A549 (cell line): ENCODE measurements at regions not wholly inside any gene's neighbourhood (a gene's known extent, or its start where the extent isn't known, plus 50 kb on each side); places are given as distances from the start of the nearest gene placed in this dataset.

Experiments
- ATAC-seq, 2 experiments: fragments of 200-7000 bp in 1 of 2; fragments of >200 bp in 1 of 2; cut with Nextera tagmentation in 1 of 2; cut with Tn5 transposase in 1 of 2; 3 replicates each; pipeline versions ENCODE4 v1.8.0 to v1.9.1; 2018 to 2020; ENCODE audit warnings: mild to moderate bottlenecking in 1 of 2, moderate library complexity in 1 of 2
- CTCF ChIA-PET: fragments of 300-600 bp; sonication (Branson Sonifier 250); formaldehyde crosslinking; extraction: SDS; loops from one replicate; lab custom pipeline; 2021; ENCODE audit warnings: antibody characterized with exemption, inconsistent platforms; lab: Yijun Ruan, JAX
- POLR2A ChIA-PET: fragments of 350-600 bp; formaldehyde crosslinking; extraction: SDS; loops from one replicate; lab custom pipeline; 2021; ENCODE audit warnings: antibody characterized with exemption, inconsistent platforms; lab: Yijun Ruan, JAX
- DNase-seq, 2 experiments: peaks; one replicate each; pipeline versions ENCODE4 v3.0.0 to v3.0.0-alpha.2; 2011 to 2016; ENCODE audit warnings: low read depth in 1 of 2, low spot score in 1 of 2
- FAIRE-seq: peaks from 2 replicates; lab custom pipeline; 2011; peaks lifted over from hg19 to GRCh38; lab: Jason Lieb, UNC
- H3K27ac ChIP-seq, 2 experiments: fragments of >200 bp; sonication (Bioruptor Twin); formaldehyde crosslinking; 3 replicates each; pipeline ENCODE4 v1.5.1; 2016 to 2017
- H3K4me1 ChIP-seq: fragments of >200 bp; sonication (Bioruptor Twin); formaldehyde crosslinking; 3 replicates; pipeline ENCODE4 v1.6.1; 2016
- H3K4me2 ChIP-seq: fragments of >200 bp; sonication (Bioruptor Twin); formaldehyde crosslinking; 3 replicates; pipeline ENCODE4 v1.6.1; 2016
- H3K4me3 ChIP-seq: fragments of >200 bp; sonication (Bioruptor Twin); formaldehyde crosslinking; 3 replicates; pipeline ENCODE4 v1.5.1; 2016
- H3K9me3 ChIP-seq: fragments of >200 bp; sonication (Bioruptor Twin); formaldehyde crosslinking; 3 replicates; pipeline ENCODE4 v1.6.1; 2016
- CHD2 ChIP-seq: fragments of 150-350 bp; IDR thresholded peaks from 2 replicates; pipeline ENCODE4 v1.6.1; 2014; ENCODE audit warnings: low read length; ENCODE audit not compliant: partially characterized antibody
- EHF ChIP-seq: fragments of 250-450 bp; sonication (Bioruptor Pico); IDR thresholded peaks from 2 replicates; pipeline ENCODE4 v1.5.0; 2020; ENCODE audit warnings: mild to moderate bottlenecking
- EHMT2 ChIP-seq: fragments of 200-600 bp; sonication (generic); IDR thresholded peaks from 2 replicates; pipeline ENCODE4 v1.6.1; 2016; ENCODE audit warnings: antibody characterized with exemption, low read depth, mild to moderate bottlenecking, moderate library complexity
- ELK1 ChIP-seq: fragments of 150-350 bp; IDR thresholded peaks from 2 replicates; pipeline ENCODE4 v1.6.1; 2014; ENCODE audit warnings: low read depth, mild to moderate bottlenecking, low read length
- FOSB ChIP-seq: fragments of 250-450 bp; sonication (Bioruptor Pico); IDR thresholded peaks from 2 replicates; pipeline ENCODE4 v1.5.0; 2020; ENCODE audit warnings: mild to moderate bottlenecking, moderate library complexity
- GATA3 ChIP-seq: IDR thresholded peaks from 2 replicates; pipeline ENCODE4 v1.6.1; 2012; ENCODE audit warnings: borderline replicate concordance
- HDAC2 ChIP-seq: fragments of 200-600 bp; sonication (generic); IDR thresholded peaks from 2 replicates; pipeline ENCODE4 v1.6.1; 2016
- HES2 ChIP-seq: fragments of >200 bp; sonication (Bioruptor Twin); formaldehyde crosslinking; IDR thresholded peaks from 2 replicates; pipeline ENCODE4 v1.6.1; 2016
- HOXB13 ChIP-seq: fragments of 250-450 bp; sonication (Bioruptor Pico); IDR thresholded peaks from 2 replicates; pipeline ENCODE4 v1.5.0; 2020; ENCODE audit warnings: low read depth, mild to moderate bottlenecking, moderate library complexity
- JUNB ChIP-seq: fragments of >200 bp; sonication (Bioruptor Twin); formaldehyde crosslinking; IDR thresholded peaks from 2 replicates; pipeline ENCODE4 v1.6.1; 2016
- MAFK ChIP-seq: fragments of 450-650 bp; IDR thresholded peaks from 2 replicates; pipeline ENCODE4 v1.6.1; 2014; ENCODE audit not compliant: partially characterized antibody
- NFE2L2 ChIP-seq: fragments of 150-350 bp; conservative IDR thresholded peaks from 2 replicates; pipeline ENCODE4 v1.6.1; 2014; ENCODE audit warnings: low read length
- NPAS2 ChIP-seq: fragments of 250-450 bp; sonication (Bioruptor Pico); IDR thresholded peaks from 2 replicates; pipeline ENCODE4 v1.8.0; 2022; ENCODE audit warnings: mild to moderate bottlenecking, moderate library complexity, borderline replicate concordance
- POLR2AphosphoS2 ChIP-seq: conservative IDR thresholded peaks from 2 replicates; pipeline ENCODE4 v1.6.1; 2012; ENCODE audit warnings: low read length, improper control_type of control experiment, inconsistent platforms
- RARB ChIP-seq: fragments of 250-450 bp; sonication (Bioruptor Pico); IDR thresholded peaks from 2 replicates; pipeline ENCODE4 v1.8.0; 2021; ENCODE audit warnings: mild to moderate bottlenecking, moderate library complexity
- RCOR1 ChIP-seq: fragments of 150-350 bp; IDR thresholded peaks from 2 replicates; pipeline ENCODE4 v1.6.1; 2014; ENCODE audit warnings: antibody characterized with exemption, low read length, low read depth
- RFX5 ChIP-seq: fragments of 450-650 bp; IDR thresholded peaks from 2 replicates; pipeline ENCODE4 v1.7.1; 2014; ENCODE audit warnings: antibody characterized with exemption, mild to moderate bottlenecking, moderate library complexity
- ZNF302 ChIP-seq: fragments of 250-450 bp; sonication (Bioruptor Pico); IDR thresholded peaks from 2 replicates; pipeline ENCODE4 v1.9.0; 2021; ENCODE audit warnings: inconsistent platforms, mild to moderate bottlenecking, moderate library complexity
- WGBS: methylation state at CpG from one replicate; pipeline ENCODE4 v1.1.6; 2017; ENCODE audit errors: missing lambda C conversion rate; 5-methylcytosine and 5-hydroxymethylcytosine counted together
- TF ChIP-seq, protein P1 (sequence below): fragments of 250-450 bp; sonication (Bioruptor Pico); IDR thresholded peaks from 2 replicates; pipeline ENCODE4 v1.5.0; 2021; ENCODE audit warnings: mild to moderate bottlenecking, moderate library complexity, borderline replicate concordance
- TF ChIP-seq, protein P2 (sequence below): fragments of >200 bp; sonication (Bioruptor Twin); formaldehyde crosslinking; IDR thresholded peaks from 3 replicates; pipeline ENCODE4 v1.5.1; 2016

DNA sequence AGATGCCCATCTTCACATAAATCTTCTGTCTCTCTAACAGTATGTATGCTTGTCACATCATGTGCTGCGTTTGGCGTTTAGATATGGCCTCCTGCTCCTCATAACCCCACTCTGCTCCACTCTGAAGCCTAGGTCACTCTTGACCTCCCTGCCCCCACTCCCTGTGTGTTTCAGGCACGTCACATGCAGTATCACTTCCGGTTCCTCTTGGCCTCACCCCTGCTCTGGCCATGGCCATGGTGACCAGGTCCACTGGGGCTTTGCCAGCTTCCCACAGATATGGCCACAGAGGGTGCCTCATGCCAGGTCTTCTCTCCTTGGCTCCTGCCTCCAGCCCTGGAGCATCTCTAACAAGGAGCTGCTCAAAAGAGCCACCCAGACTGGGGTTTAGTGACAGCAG, 160.0 kb downstream of the RNF152 start:
- ATAC-seq (no peak), FAIRE-seq (no peak), DNase-seq (no peak)
- H3K4me1 ChIP-seq: no peaks in the 10 kb centered on the region
- ChIA-PET POLR2A (no interaction called here), CTCF (no interaction called here)
- H3K4me2 ChIP-seq: no peak overlapping the region
- H3K27ac ChIP-seq: no peak overlapping the region
- 3% methylated on average over 4 of the region's 4 CpGs for WGBS
- no peak for TF ChIP-seq MAFK
- no peak for TF ChIP-seq HOXB13 (CRISPR knock-in tag)
- TF ChIP-seq RARB: no peak
- TF ChIP-seq HDAC2: no peak
- TF ChIP-seq, protein P1, sequence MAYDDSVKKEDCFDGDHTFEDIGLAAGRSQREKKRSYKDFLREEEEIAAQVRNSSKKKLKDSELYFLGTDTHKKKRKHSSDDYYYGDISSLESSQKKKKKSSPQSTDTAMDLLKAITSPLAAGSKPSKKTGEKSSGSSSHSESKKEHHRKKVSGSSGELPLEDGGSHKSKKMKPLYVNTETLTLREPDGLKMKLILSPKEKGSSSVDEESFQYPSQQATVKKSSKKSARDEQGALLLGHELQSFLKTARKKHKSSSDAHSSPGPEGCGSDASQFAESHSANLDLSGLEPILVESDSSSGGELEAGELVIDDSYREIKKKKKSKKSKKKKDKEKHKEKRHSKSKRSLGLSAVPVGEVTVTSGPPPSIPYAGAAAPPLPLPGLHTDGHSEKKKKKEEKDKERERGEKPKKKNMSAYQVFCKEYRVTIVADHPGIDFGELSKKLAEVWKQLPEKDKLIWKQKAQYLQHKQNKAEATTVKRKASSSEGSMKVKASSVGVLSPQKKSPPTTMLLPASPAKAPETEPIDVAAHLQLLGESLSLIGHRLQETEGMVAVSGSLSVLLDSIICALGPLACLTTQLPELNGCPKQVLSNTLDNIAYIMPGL (CRISPR knock-in tag): no peak
- no peak for TF ChIP-seq EHF
- TF ChIP-seq RFX5: no peak
- TF ChIP-seq JUNB: no peak
- no peak for TF ChIP-seq POLR2AphosphoS2
- TF ChIP-seq FOSB (CRISPR knock-in tag): no peak
- no peak for TF ChIP-seq GATA3
- TF ChIP-seq, protein P2, sequence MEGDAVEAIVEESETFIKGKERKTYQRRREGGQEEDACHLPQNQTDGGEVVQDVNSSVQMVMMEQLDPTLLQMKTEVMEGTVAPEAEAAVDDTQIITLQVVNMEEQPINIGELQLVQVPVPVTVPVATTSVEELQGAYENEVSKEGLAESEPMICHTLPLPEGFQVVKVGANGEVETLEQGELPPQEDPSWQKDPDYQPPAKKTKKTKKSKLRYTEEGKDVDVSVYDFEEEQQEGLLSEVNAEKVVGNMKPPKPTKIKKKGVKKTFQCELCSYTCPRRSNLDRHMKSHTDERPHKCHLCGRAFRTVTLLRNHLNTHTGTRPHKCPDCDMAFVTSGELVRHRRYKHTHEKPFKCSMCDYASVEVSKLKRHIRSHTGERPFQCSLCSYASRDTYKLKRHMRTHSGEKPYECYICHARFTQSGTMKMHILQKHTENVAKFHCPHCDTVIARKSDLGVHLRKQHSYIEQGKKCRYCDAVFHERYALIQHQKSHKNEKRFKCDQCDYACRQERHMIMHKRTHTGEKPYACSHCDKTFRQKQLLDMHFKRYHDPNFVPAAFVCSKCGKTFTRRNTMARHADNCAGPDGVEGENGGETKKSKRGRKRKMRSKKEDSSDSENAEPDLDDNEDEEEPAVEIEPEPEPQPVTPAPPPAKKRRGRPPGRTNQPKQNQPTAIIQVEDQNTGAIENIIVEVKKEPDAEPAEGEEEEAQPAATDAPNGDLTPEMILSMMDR: no peak
- no peaks in the 10 kb centered on the region for H3K9me3 ChIP-seq
- no peak overlapping the region for H3K4me3 ChIP-seq

GRCh38 chr18:61731693-61732376, 161.0 kb downstream of the RNF152 start:
- POLR2A ChIA-PET: no interaction called here
- WGBS: 28% methylated on average over 9 of the region's 9 CpGs
- FAIRE-seq (no peak), ATAC-seq (no peak), DNase-seq (no peak)
- Histone ChIP-seq H3K4me2 (no peak overlapping the region), H3K4me3 (no peak overlapping the region), H3K27ac (no peak overlapping the region), H3K9me3 (no peaks in the 10 kb centered on the region), H3K4me1 (no peaks in the 10 kb centered on the region)
- TF ChIP-seq NFE2L2: no peak
- no peak for TF ChIP-seq ZNF302 (CRISPR knock-in tag)
- CTCF ChIA-PET: no interaction called here

GRCh38 chr18:61731178-61731577, 161.6 kb downstream of the RNF152 start:
- WGBS: 20% methylated on average over 5 of the region's 5 CpGs
- DNase-seq: no peak
- FAIRE-seq: no peak
- ChIA-PET CTCF (no interaction called here), POLR2A (no interaction called here)
- Histone ChIP-seq H3K4me1 (no peaks in the 10 kb centered on the region), H3K27ac (no peak overlapping the region), H3K4me3 (no peak overlapping the region), H3K9me3 (no peaks in the 10 kb centered on the region), H3K4me2 (no peak overlapping the region)
- no peak for ATAC-seq
- TF ChIP-seq POLR2AphosphoS2: no peak
- TF ChIP-seq, protein P2: no peak

- ChIA-PET CTCF (no interaction called here), POLR2A (no interaction called here)
- FAIRE-seq (no peak), DNase-seq (no peak), ATAC-seq (no peak)
- H3K4me2 ChIP-seq: no peak overlapping the region
- no peak overlapping the region for H3K4me3 ChIP-seq
- no peaks in the 10 kb centered on the region for H3K9me3 ChIP-seq
- H3K4me1 ChIP-seq: no peaks in the 10 kb centered on the region
- H3K27ac ChIP-seq: no peak overlapping the region
- TF ChIP-seq NPAS2 (CRISPR knock-in tag) (no peak), EHMT2 (no peak), HOXB13 (CRISPR knock-in tag) (no peak), RCOR1 (no peak), CHD2 (no peak), HES2 (no peak), ELK1 (no peak)
- TF ChIP-seq, protein P2: no peak
Measured at GRCh38 chr18:61729322-61729721, 163.5 kb downstream of the RNF152 start.
